ENCODE measurements at regions not wholly inside any gene's neighbourhood (a gene's known extent, or its start where the extent isn't known, plus 50 kb on each side); places are given as distances from the start of the nearest gene placed in this dataset.
"Not testable (repeated sequence)": the region's sequence is repeated elsewhere in the genome, so short reads cannot be mapped to it uniquely, and the experiment has no call there.

GRCh38 chr11:87589082-87589481, 551.3 kb downstream of the TMEM135 start:
- TF ChIP-seq POLR2A (IDR thresholded peaks at IDR 0.05; ENCODE audit: low read length): no peak
- DNase-seq: no peak

DNA sequence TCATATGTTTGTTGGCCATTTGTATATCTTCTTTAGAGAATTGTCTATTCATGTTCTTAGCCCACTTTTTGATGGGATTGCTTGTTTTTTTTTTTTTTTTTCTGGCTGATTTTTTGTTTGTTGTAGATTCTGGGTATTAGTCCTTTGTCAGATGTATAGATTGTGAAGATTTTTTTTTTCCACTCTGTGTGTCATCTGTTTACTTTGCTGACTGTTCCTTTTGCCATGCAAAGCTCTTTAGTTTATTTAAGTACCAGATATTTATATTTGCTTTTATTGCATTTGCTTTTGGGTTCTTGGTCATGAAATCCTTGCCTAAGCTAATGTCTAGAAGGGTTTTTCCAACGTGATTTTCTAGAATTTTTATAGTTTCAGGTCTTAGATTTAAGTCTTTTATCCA, 547.9 kb downstream of the TMEM135 start:
- not testable (repeated sequence) for DNase-seq

- TF ChIP-seq POLR2A (IDR thresholded peaks at IDR 0.05; ENCODE audit: low read length) (no peak), GATA1 (IDR thresholded peaks at IDR 0.05; ENCODE audit: low read depth, low read length) (no peak)
- no peak for DNase-seq
Measured at GRCh38 chr11:87583931-87584330, 546.2 kb downstream of the TMEM135 start.

GRCh38 chr11:87575088-87575487, 537.4 kb downstream of the TMEM135 start:
- no peak for DNase-seq
- TF ChIP-seq GATA1 (IDR thresholded peaks at IDR 0.05; ENCODE audit: low read depth, low read length) (no peak), POLR2A (IDR thresholded peaks at IDR 0.05; ENCODE audit: low read length) (no peak)

- no peak for DNase-seq
- TF ChIP-seq POLR2A (IDR thresholded peaks at IDR 0.05; ENCODE audit: low read length): no peak
- TF ChIP-seq GATA1 (IDR thresholded peaks at IDR 0.05; ENCODE audit: low read depth, low read length): no peak
Measured at GRCh38 chr11:87574193-87574592, 536.5 kb downstream of the TMEM135 start.

DNA sequence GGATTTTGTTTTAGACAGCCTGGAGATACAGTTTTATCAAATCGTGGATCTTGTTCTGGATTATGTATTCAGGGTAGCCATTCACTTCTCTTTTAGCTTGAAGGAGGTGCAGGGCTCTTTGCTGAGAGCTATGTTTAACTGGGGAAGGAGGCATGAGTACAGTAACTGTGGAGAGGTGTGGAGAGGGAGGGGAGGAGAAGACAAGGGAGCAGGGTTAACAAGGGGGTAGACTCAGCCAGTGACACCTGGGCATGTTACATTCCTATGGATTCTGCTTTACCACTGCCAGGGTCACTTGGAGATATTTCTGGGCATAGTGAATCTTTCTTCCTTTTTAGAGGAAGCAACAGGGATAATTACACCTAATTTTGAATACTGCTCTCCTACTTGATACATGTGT, 536.0 kb downstream of the TMEM135 start:
- no peak for DNase-seq
- TF ChIP-seq POLR2A (IDR thresholded peaks at IDR 0.05; ENCODE audit: low read length) (no peak), GATA1 (IDR thresholded peaks at IDR 0.05; ENCODE audit: low read depth, low read length) (no peak)

DNA sequence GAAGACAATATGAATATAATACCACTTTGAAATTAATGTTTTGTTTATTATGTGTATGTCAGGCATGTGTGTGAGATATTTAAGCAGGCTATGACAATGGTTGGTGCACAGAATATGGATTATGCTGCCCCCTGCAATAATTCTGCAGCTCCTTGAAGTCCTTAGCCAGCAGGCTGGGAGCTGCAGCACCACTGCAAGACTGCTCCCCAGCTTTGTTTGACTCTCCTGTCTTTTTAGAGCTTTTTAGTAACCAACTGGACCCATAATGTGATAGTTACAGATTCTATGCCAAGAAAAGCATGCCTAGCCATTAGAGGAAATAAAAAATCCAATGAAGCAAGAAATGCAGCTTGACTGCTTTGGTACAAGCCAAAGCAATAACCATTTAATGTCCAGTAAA, 535.1 kb downstream of the TMEM135 start:
- no peak for DNase-seq
- TF ChIP-seq GATA1 (IDR thresholded peaks at IDR 0.05; ENCODE audit: low read depth, low read length) (no peak), POLR2A (IDR thresholded peaks at IDR 0.05; ENCODE audit: low read length) (no peak)

GRCh38 chr11:87560352-87560751, 522.6 kb downstream of the TMEM135 start:
- no peak for DNase-seq

DNA sequence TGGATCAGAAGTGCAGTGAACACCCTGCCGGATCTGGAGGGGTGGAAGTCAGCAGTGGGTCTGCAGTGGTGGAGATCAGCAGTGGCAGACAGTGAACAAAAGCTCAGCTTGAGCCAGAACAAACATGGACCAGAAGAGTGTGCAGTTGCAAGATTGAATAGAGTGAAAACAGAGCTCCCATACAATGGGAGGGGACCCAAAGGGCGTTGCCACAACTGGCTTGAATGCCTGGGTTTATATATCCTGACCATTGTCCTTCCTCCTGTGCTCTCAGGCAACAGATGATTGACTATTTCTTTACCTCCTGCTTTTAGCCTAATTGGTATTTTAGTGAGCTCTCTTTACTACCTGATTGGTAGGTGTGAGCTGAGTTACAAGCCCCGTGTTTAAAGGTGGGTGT, 522.1 kb downstream of the TMEM135 start:
- DNase-seq: not testable (repeated sequence)

More at GRCh38 chr11:87560352-87560751, 522.6 kb downstream of the TMEM135 start:
- TF ChIP-seq GATA1 (IDR thresholded peaks at IDR 0.05; ENCODE audit: low read depth, low read length): no peak
- no peak for TF ChIP-seq POLR2A (IDR thresholded peaks at IDR 0.05; ENCODE audit: low read length)

GRCh38 chr11:87555101-87555500, 517.4 kb downstream of the TMEM135 start:
- TF ChIP-seq POLR2A (IDR thresholded peaks at IDR 0.05; ENCODE audit: low read length): no peak
- no peak for TF ChIP-seq GATA1 (IDR thresholded peaks at IDR 0.05; ENCODE audit: low read depth, low read length)
- DNase-seq: no peak

- no peak for DNase-seq
- TF ChIP-seq GATA1 (IDR thresholded peaks at IDR 0.05; ENCODE audit: low read depth, low read length) (no peak), POLR2A (IDR thresholded peaks at IDR 0.05; ENCODE audit: low read length) (no peak)
Measured at GRCh38 chr11:87548797-87549196, 511.1 kb downstream of the TMEM135 start.

- no peak for TF ChIP-seq POLR2A (IDR thresholded peaks at IDR 0.05; ENCODE audit: low read length)
- no peak for TF ChIP-seq GATA1 (IDR thresholded peaks at IDR 0.05; ENCODE audit: low read depth, low read length)
- DNase-seq: no peak
Measured at GRCh38 chr11:87545858-87546257, 508.1 kb downstream of the TMEM135 start.

GRCh38 chr11:87539596-87539995, 501.9 kb downstream of the TMEM135 start:
- DNase-seq: no peak
- no peak for TF ChIP-seq GATA1 (IDR thresholded peaks at IDR 0.05; ENCODE audit: low read depth, low read length)
- TF ChIP-seq POLR2A (IDR thresholded peaks at IDR 0.05; ENCODE audit: low read length): no peak

- DNase-seq: no peak
- TF ChIP-seq GATA1 (IDR thresholded peaks at IDR 0.05; ENCODE audit: low read depth, low read length): no peak
- TF ChIP-seq POLR2A (IDR thresholded peaks at IDR 0.05; ENCODE audit: low read length): no peak
Measured at GRCh38 chr11:87536565-87536964, 498.8 kb downstream of the TMEM135 start.

DNA sequence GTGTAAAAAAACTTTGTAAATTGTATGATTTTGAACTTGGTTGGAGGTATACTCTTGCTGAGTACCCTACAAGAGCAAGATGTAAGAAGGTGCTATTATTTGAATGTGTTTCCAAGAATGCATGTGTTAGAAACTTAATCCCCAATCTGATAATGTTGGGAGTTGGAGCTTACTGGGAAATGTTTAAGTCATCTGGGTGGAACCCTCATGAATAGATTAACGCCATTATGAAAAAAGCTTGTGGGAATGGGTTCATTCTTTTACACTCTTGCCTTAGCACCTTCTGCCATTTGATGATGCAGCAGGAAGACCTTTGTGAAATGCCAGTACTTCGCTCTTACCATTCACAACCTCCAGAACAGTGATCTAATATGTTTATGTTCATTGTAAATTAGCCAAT, 498.3 kb downstream of the TMEM135 start:
- TF ChIP-seq POLR2A (IDR thresholded peaks at IDR 0.05; ENCODE audit: low read length): no peak
- no peak for TF ChIP-seq GATA1 (IDR thresholded peaks at IDR 0.05; ENCODE audit: low read depth, low read length)
- no peak for DNase-seq

DNA sequence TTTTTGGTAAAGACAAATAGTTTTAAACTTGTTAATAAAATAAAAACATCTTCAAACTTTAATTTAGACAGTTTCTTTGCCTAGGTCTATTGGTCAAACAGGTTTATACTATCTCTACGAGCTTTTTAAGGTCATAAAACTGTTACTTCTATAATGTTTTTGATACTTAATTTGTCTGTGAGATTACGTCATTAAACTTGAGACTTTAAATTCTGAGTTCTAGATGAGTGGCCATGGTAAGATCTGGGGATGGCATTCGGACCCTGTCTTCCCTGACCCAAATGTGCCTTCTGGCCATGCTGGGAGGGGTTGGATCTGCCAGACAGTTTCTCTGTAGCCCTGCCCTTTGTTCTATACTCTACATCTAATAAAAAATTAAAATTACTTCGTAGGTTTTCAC, 497.8 kb downstream of the TMEM135 start:
- no peak for TF ChIP-seq GATA1 (IDR thresholded peaks at IDR 0.05; ENCODE audit: low read depth, low read length)
- DNase-seq: no peak

- not testable (repeated sequence) for DNase-seq
Measured at GRCh38 chr11:87531835-87532234, 494.1 kb downstream of the TMEM135 start.

All from erythroblast (primary cell).